Fibroblast of lung (primary cell): ENCODE measurements at regions not wholly inside any gene's neighbourhood (a gene's known extent, or its start where the extent isn't known, plus 50 kb on each side); places are given as distances from the start of the nearest gene placed in this dataset.

Source experiments
- EZH2 ChIP-seq: IDR thresholded peaks from 2 replicates; pipeline ENCODE4 v1.5.1; 2012; ENCODE audit warnings: low read length, control low read depth, mild to moderate bottlenecking; ENCODE audit errors: missing control alignments
- TF ChIP-seq, protein P1 (sequence below), 2 donors: IDR thresholded peaks in 1 of 2; conservative IDR thresholded peaks in 1 of 2; 1 replicate in 1 of 2; 2 replicates in 1 of 2; pipeline ENCODE4 v1.5.1; 2011 to 2012; ENCODE audit warnings: low read length in 2 of 2, control low read depth in 1 of 2, inconsistent platforms in 1 of 2, low read depth in 1 of 2, mild to moderate bottlenecking in 1 of 2

DNA sequence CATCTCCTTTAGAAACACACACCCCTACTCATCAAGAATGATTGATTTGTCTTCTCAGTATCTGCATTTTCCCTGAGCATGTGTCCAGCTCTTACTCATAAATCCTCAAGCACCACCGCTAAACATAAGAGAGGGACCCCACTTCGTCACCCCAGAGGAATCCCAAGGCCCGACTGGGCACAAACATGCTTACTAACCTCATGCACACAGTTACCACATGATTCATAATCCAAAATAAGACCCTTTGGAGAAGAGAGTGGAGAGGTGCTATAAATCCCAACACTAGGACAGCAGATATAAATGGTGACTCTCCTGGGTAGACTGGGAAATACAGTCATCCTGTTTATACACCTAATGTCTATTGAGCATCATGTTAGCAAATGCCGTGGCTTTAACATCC, 843.2 kb upstream of the ID2 start:
- TF ChIP-seq, protein P1, sequence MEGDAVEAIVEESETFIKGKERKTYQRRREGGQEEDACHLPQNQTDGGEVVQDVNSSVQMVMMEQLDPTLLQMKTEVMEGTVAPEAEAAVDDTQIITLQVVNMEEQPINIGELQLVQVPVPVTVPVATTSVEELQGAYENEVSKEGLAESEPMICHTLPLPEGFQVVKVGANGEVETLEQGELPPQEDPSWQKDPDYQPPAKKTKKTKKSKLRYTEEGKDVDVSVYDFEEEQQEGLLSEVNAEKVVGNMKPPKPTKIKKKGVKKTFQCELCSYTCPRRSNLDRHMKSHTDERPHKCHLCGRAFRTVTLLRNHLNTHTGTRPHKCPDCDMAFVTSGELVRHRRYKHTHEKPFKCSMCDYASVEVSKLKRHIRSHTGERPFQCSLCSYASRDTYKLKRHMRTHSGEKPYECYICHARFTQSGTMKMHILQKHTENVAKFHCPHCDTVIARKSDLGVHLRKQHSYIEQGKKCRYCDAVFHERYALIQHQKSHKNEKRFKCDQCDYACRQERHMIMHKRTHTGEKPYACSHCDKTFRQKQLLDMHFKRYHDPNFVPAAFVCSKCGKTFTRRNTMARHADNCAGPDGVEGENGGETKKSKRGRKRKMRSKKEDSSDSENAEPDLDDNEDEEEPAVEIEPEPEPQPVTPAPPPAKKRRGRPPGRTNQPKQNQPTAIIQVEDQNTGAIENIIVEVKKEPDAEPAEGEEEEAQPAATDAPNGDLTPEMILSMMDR (conservative IDR thresholded peaks at IDR 0.05 in 1 of 2, IDR thresholded peaks at IDR 0.05 in 1 of 2; ENCODE audit: low read depth in 1 of 2, low read length in 2 of 2) = no peak
- no peak for TF ChIP-seq EZH2
